SK-N-MC (cell line): ENCODE measurements at regions not wholly inside any gene's neighbourhood (a gene's known extent, or its start where the extent isn't known, plus 50 kb on each side); places are given as distances from the start of the nearest gene placed in this dataset.

Experiments
- DNase-seq: peaks from one replicate; pipeline ENCODE4 v3.0.0-alpha.2; 2011; ENCODE audit warnings: low read depth, low spot score
- H3K27ac ChIP-seq: fragments of 200-600 bp; sonication (generic); 2 replicates; pipeline ENCODE4 v1.5.1; 2016; ENCODE audit warnings: mixed run types
- H3K36me3 ChIP-seq: fragments of 200-600 bp; sonication (generic); 2 replicates; pipeline ENCODE4 v1.6.1; 2017; ENCODE audit warnings: antibody characterized with exemption, low read length, mixed read lengths; ENCODE audit not compliant: insufficient read depth
- H3K4me3 ChIP-seq: fragments of 200-600 bp; sonication (generic); 2 replicates; pipeline ENCODE4 v1.5.1; 2016
- H3K9ac ChIP-seq: fragments of 200-600 bp; sonication (generic); 2 replicates; pipeline ENCODE4 v1.8.0; 2017; ENCODE audit warnings: mixed run types, mixed read lengths; ENCODE audit not compliant: insufficient read length
- H3K9me3 ChIP-seq: fragments of 200-600 bp; sonication (generic); 2 replicates; pipeline ENCODE4 v1.6.1; 2017; ENCODE audit warnings: low read depth, mild to moderate bottlenecking, antibody characterized with exemption, low read length, moderate library complexity, mixed read lengths
- EZH2 ChIP-seq: fragments of 200-600 bp; sonication (generic); IDR thresholded peaks from one replicate; pipeline ENCODE4 v1.6.1; 2017; ENCODE audit warnings: antibody characterized with exemption
- FOXP2 ChIP-seq: optimal IDR thresholded peaks from 2 replicates; pipeline ENCODE3; 2011; ENCODE audit warnings: mild to moderate bottlenecking, moderate library complexity; ENCODE audit not compliant: insufficient read depth; ENCODE audit errors: extremely low read length, control extremely low read depth
- POLR2AphosphoS5 ChIP-seq: IDR thresholded peaks from 2 replicates; pipeline ENCODE4 v1.6.1; 2012; ENCODE audit warnings: mild to moderate bottlenecking, low read depth, low read length, borderline replicate concordance

GRCh38 chr1:87239997-87240605, 88.6 kb upstream of the LMO4 start:
- no peak for TF ChIP-seq EZH2
- no peak for TF ChIP-seq FOXP2
- no peak for TF ChIP-seq POLR2AphosphoS5
- DNase-seq: no peak
- H3K4me3 ChIP-seq: no peak overlapping the region
- no peaks in the 10 kb centered on the region for H3K9me3 ChIP-seq
- H3K36me3 ChIP-seq: no peaks in the 10 kb centered on the region
- no peak overlapping the region for H3K27ac ChIP-seq
- no peak overlapping the region for H3K9ac ChIP-seq

GRCh38 chr1:87240661-87241285, 87.9 kb upstream of the LMO4 start:
- DNase-seq: no peak
- Histone ChIP-seq H3K9ac (no peak overlapping the region), H3K4me3 (no peak overlapping the region), H3K9me3 (no peaks in the 10 kb centered on the region), H3K36me3 (no peaks in the 10 kb centered on the region), H3K27ac (no peak overlapping the region)
- TF ChIP-seq EZH2 (no peak), POLR2AphosphoS5 (no peak), FOXP2 (no peak)

- H3K9me3 ChIP-seq: no peaks in the 10 kb centered on the region
- no peak for TF ChIP-seq EZH2
- TF ChIP-seq POLR2AphosphoS5: no peak
- no peak for TF ChIP-seq FOXP2
- H3K4me3 ChIP-seq: no peak overlapping the region
- H3K36me3 ChIP-seq: no peaks in the 10 kb centered on the region
- no peak overlapping the region for H3K27ac ChIP-seq
- H3K9ac ChIP-seq: no peak overlapping the region
- no peak for DNase-seq
Observed at GRCh38 chr1:87242445-87243185, 86.1 kb upstream of the LMO4 start.

- no peak for TF ChIP-seq FOXP2
- Histone ChIP-seq H3K4me3 (no peak overlapping the region), H3K9ac (no peak overlapping the region), H3K27ac (no peak overlapping the region), H3K36me3 (no peaks in the 10 kb centered on the region), H3K9me3 (no peaks in the 10 kb centered on the region)
- DNase-seq: no peak
Observed at GRCh38 chr1:87243573-87243972, 85.1 kb upstream of the LMO4 start.

GRCh38 chr1:87246436-87246835, 82.2 kb upstream of the LMO4 start:
- no peak for DNase-seq
- Histone ChIP-seq H3K9ac (no peak overlapping the region), H3K27ac (no peak overlapping the region), H3K9me3 (no peaks in the 10 kb centered on the region), H3K4me3 (no peak overlapping the region), H3K36me3 (no peaks in the 10 kb centered on the region)
- TF ChIP-seq FOXP2 (no peak), POLR2AphosphoS5 (no peak), EZH2 (no peak)

- Histone ChIP-seq H3K9me3 (no peaks in the 10 kb centered on the region), H3K4me3 (no peak overlapping the region), H3K36me3 (no peaks in the 10 kb centered on the region), H3K9ac (no peak overlapping the region), H3K27ac (no peak overlapping the region)
- TF ChIP-seq FOXP2 (no peak), POLR2AphosphoS5 (no peak), EZH2 (no peak)
- no peak for DNase-seq
Observed at GRCh38 chr1:87249803-87250202, 78.9 kb upstream of the LMO4 start.

GRCh38 chr1:87250336-87250735, 78.3 kb upstream of the LMO4 start:
- Histone ChIP-seq H3K9me3 (no peaks in the 10 kb centered on the region), H3K9ac (no peak overlapping the region), H3K36me3 (no peaks in the 10 kb centered on the region), H3K4me3 (no peak overlapping the region), H3K27ac (no peak overlapping the region)
- TF ChIP-seq EZH2 (no peak), POLR2AphosphoS5 (no peak), FOXP2 (no peak)
- no peak for DNase-seq

GRCh38 chr1:87252406-87252805, 76.3 kb upstream of the LMO4 start:
- Histone ChIP-seq H3K27ac (no peak overlapping the region), H3K9ac (no peak overlapping the region), H3K9me3 (no peaks in the 10 kb centered on the region), H3K36me3 (no peaks in the 10 kb centered on the region), H3K4me3 (no peak overlapping the region)
- DNase-seq: no peak
- TF ChIP-seq EZH2: no peak
- TF ChIP-seq POLR2AphosphoS5: no peak
- no peak for TF ChIP-seq FOXP2

- Histone ChIP-seq H3K9ac (no peak overlapping the region), H3K4me3 (no peak overlapping the region), H3K27ac (no peak overlapping the region), H3K9me3 (no peaks in the 10 kb centered on the region), H3K36me3 (no peaks in the 10 kb centered on the region)
- no peak for TF ChIP-seq FOXP2
- no peak for TF ChIP-seq EZH2
- no peak for DNase-seq
Observed at GRCh38 chr1:87262688-87263087, 66.0 kb upstream of the LMO4 start.

GRCh38 chr1:87263281-87263680, 65.4 kb upstream of the LMO4 start:
- TF ChIP-seq EZH2 (no peak), POLR2AphosphoS5 (no peak), FOXP2 (no peak)
- no peaks in the 10 kb centered on the region for H3K36me3 ChIP-seq
- no peak overlapping the region for H3K27ac ChIP-seq
- DNase-seq: no peak
- no peak overlapping the region for H3K9ac ChIP-seq
- no peaks in the 10 kb centered on the region for H3K9me3 ChIP-seq
- H3K4me3 ChIP-seq: no peak overlapping the region
